Sciatic nerve (tissue), 2 donors: ENCODE measurements at regions not wholly inside any gene's neighbourhood (a gene's known extent, or its start where the extent isn't known, plus 50 kb on each side); places are given as distances from the start of the nearest gene placed in this dataset.

Experiments used
- ATAC-seq: fragments of 200-7000 bp; cut with Tn5 transposase; one replicate; pipeline ENCODE4 v1.9.1; 2020; ENCODE audit warnings: mild to moderate bottlenecking, moderate library complexity
- DNase-seq: peaks from one replicate; pipeline ENCODE4 v3.0.0-alpha.2; 2020; ENCODE audit warnings: low spot score
- intact Hi-C: fragments of 100-400 bp; cut with DNase I; formaldehyde crosslinking; loops from one replicate; pipeline ENCODE4 v1.14.2; 2022
- donor health status: DM: no; HTN: no; CAD: no.
- donor health status: DM: no; HTN: no; CAD: no.

- ATAC-seq (no peak), DNase-seq (no peak)
- intact Hi-C loops, result no loop called here
These were observed 487.9 kb upstream of the LRRC4C start for GRCh38 chr11:41947392-41947791.

DNA sequence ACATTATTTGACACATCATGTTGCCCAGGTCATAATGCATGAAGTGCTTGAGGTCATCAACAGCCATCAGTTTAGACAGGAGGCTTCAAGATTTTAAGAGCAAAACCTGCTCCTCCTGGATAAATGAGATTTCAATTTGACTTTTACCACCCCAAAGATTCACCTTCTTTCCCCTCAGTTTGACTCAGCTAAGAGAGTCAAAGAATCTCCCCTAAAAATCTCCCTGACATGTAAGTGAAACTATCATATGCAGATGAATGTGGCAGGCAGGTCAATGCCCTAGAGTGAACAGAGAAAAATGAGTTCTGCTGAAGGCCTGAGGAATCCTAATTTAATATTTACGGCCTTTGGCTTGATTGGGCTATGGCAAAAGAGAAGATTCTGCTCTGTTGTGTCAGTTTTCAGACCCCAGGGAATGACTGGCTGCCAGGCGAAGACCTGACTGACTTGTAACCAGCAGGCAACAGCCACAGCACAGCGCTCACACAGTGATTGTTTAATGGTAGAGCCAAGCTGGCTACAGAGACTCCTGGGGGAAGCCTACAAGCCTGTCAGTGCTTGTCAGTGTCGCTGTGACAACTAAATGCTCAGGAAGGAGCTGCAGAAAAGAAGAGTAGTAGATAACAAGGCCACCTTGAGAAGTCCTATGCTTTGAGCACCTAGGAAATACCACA is 491.2 kb upstream of the LRRC4C start:
- ATAC-seq (no peak), DNase-seq (no peak)
- intact Hi-C loops, result no loop called here

DNA sequence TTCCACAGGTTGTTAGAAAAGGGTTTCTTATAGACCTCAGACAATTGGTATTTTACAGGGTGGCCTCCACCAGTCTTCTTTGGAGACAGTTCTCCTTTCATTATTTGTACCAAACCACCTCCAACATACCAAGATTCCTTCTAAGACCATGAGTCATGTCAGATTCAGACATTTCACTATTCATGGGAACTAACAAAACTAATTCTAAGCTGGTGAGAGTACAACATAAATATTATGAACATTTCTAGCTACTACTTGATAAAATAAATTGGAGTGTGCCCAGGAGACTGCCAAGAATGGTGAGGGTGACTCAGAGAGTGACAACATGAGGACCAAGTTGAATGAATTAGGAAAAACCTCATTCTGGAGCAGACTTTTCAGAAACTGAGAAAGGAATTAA is 494.6 kb upstream of the LRRC4C start:
- intact Hi-C loops, result no loop called here
- DNase-seq (no peak), ATAC-seq (no peak)

- no peak for ATAC-seq
- intact Hi-C loops, result no loop called here
These were observed 495.6 kb upstream of the LRRC4C start for GRCh38 chr11:41955066-41955465.

DNA sequence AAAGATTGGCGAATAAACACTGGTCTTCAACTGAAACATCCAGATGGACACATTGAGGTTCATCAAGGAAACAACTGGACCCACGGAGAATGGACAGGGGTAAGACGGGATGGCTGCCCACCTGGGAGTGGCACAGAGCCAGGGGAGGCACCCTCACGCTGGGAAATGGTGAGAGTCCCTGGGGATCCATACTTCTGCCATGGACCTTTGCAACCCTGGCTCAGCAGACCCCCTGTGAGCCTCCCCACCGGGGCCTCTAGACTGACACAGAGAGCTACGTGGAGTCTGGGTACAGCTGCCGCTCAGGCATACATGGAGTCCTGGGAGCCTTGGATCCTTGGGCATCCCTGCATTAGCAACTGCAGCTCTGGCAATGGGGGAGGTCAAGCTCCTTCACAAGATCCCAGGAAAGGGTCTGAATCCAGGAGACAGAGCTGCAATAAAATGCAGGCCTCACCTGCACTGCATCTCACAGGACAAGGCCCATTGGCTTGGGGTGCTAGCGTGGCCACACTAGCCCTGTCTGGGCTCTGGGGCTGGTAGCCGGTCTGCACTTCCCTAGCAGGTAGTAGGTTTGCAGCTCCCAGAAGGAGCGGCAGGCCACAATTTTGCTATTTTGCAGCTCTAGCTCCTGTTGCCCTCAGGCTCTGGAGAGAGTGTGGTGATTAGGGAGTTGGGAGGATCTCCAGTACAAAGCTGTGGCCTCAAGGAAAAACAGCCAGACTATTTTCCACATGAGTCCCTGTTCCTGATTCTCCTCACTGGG is 496.4 kb upstream of the LRRC4C start:
- DNase-seq, result no peak

More at GRCh38 chr11:41955066-41955465, 495.6 kb upstream of the LRRC4C start:
- DNase-seq, result no peak

GRCh38 chr11:41963406-41963805 is 504.0 kb upstream of the LRRC4C start:
- intact Hi-C loops, result no loop called here
- DNase-seq, result no peak
- no peak for ATAC-seq

More for the DNA sequence above, 496.4 kb upstream of the LRRC4C start:
- intact Hi-C loops, result no loop called here
- no peak for ATAC-seq

DNA sequence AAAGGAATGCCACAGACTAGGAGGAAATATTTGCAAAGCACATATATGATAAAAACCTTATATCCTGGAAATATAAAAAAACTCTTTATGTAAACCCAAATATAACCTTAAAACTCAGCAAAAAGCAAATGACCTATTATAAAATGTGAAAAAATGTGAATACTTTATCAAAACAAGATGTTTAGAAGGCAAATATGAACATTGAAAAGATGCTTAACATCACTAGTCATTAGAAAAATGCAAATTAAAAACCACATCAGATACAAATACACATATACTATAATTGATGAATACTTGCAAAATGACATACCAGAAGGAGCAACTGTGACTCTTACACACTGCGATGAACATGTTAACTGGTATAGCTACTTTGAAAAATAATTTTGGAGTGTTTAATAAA is 511.2 kb upstream of the LRRC4C start:
- DNase-seq (no peak), ATAC-seq (no peak)
- intact Hi-C loops, result no loop called here

DNA sequence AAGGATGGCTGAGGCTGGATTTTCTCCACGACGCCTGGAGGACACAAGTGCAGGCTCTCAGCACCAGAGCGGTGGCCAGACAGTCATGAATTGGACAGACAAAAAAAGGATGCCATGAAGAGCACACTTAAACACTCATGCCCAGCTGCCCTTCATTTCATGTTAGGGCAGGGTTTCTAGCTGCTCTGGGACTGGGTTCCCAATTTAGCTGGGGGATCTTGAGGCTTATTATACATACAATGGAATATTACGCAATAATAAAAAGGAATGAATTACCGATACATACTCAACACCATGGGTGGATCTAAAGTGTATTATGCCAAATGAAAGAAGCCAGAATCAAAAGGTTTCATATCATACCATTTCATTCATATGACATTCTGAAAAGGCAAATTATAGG is 512.1 kb upstream of the LRRC4C start:
- ATAC-seq, result no peak

DNA sequence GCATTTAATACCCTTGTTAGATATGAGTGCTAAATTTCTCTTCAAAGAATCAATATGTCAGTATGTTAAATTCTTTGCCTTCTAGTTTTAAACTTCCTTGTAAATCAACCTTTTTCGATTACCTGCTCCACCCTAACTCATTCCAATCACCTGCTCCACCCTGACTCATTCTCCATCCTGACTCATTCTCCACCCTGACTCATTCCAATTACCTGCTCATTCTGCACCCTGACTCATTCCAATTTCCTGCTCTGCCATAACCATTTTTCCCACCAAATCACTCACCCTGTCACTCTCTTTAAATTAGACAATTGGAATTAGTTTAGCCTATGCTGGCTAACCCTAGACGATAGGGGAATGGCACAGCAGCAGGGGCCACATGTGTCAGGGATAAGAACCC is 519.5 kb upstream of the LRRC4C start:
- DNase-seq (no peak), ATAC-seq (no peak)
- intact Hi-C loops, result no loop called here

More for the DNA sequence above, 512.1 kb upstream of the LRRC4C start:
- intact Hi-C loops, result no loop called here
- no peak for DNase-seq

DNA sequence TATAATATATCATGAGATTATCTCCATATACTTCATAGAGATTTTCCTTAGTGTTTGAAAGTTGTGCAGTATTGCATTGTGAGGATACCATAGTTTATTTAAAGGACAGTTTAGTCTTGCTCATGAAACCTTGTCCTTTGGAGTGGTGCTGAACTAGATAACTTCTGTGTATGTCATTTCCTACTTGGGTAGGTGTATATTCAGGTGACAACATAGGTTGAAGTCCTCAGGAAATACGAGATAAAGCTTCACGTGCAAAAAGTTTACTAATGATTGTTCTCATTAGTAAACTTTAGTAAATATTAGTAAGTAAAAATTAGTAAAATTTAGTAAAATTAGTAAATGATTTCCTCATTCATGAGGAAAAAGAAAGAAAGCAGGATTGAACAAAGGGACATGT is 521.3 kb upstream of the LRRC4C start:
- ATAC-seq, result no peak
- no peak for DNase-seq
- intact Hi-C loops, result no loop called here

- ATAC-seq (no peak), DNase-seq (no peak)
- intact Hi-C loops, result no loop called here
These were observed 522.8 kb upstream of the LRRC4C start for GRCh38 chr11:41982276-41982675.

DNA sequence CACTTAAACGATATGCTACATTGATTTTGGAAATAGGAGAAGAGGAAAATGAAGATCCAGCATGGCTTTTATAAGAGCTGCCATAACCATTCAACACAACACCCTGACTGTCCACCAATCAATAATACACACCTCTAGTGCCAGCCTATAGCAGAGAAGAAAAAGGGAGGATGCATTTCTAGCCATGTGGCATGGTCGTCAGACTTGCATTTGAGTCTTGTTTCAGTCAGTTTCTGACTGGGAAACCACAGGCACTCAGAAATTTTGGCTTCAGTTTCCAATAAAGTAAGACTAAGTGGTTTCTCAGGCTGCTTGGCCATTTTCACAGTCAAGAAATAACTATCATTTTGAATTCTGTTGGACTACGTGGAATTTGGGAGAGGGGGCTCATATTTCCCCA is 523.5 kb upstream of the LRRC4C start:
- ATAC-seq (no peak), DNase-seq (no peak)
- intact Hi-C loops, result no loop called here

DNA sequence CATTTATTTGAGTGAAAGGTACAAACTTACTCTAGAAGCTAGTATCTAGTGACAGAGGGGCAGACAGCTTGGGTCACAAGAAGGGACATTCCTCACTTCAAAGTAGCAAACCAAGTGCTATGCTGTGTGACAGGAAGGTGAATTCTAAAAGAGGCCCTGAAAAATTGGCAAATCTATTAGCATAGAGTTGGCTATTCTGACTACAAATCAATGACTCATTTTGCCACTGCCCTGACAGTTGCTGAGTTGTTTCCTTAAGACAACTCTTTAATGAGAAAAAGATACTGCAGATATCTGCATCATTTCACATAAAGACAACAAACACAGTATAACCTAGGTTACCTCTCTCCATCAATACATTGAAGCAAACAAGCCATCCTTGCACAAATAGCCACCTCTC is 524.0 kb upstream of the LRRC4C start:
- intact Hi-C loops, result no loop called here
- ATAC-seq (no peak), DNase-seq (no peak)

- intact Hi-C loops, result no loop called here
- DNase-seq (no peak), ATAC-seq (no peak)
These were observed 524.6 kb upstream of the LRRC4C start for GRCh38 chr11:41984023-41984422.

DNA sequence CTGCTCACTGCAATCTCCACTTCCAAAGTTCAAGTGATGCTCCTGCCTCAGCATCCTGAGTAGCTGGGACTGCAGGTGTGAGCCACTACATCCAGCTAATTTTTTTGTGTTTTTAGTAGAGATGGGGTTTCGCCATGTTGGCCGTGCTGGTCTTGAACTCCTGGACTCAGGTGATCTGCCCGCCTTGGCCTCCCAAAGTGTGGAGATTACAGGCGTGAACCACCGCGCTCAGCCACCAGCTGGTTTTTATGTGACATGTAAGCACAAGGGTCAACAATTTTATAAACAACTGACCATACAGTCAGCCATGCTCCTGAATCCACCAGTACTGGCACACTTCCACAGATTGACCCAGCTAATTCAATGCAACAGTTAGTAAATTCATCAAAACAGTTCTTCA is 526.3 kb upstream of the LRRC4C start:
- intact Hi-C loops, result no loop called here
- no peak for ATAC-seq
- no peak for DNase-seq

GRCh38 chr11:41988951-41989572 is 529.6 kb upstream of the LRRC4C start:
- no peak for DNase-seq
- intact Hi-C loops, result no loop called here
- no peak for ATAC-seq

DNA sequence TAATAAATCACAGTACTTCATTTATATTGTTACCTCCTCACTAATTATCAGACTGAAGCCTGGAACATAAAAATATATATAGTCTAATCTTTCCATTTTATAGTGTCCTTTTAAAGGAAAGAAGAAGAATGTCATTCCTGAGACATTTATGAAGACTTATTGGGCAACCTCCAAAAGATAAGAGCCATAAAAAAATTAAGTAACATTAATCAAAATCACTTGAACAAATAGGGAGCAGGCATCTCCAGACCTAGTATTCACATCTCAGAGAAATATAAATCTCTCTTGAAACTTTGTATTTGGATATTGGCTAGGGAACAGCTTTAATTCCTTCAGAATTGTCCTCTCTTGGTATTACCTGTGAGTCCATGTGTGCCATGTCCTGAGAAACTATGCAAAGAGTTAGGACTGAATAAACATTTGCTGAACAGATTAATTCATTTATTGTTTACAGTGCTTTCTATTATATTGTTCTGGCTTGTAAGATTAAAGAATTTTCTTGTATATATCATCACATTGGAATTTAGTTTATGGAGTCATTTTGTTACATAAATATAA is 530.5 kb upstream of the LRRC4C start:
- DNase-seq (no peak), ATAC-seq (no peak)
- intact Hi-C loops, result no loop called here

DNA sequence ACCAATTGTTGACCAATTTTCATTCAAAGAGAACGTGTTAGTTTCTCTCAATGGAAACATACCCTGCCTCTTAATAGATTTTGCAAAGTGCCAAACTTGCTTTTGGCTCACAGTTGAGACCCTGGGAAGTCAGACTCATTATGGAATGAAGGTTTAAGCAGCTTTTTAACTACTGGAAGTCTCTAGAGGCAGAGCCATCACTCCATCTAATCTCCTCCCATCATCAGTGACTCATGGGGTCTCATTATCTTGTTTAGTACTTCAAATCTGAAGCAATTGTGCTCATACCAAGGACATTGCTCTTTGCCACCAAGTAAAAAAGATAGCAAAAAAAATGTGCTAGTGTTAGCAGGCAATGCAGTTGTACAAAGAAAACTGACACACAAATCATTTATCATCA is 537.1 kb upstream of the LRRC4C start:
- DNase-seq (no peak), ATAC-seq (no peak)
- intact Hi-C loops, result no loop called here

- ATAC-seq (no peak), DNase-seq (no peak)
- intact Hi-C loops, result no loop called here
These were observed 538.5 kb upstream of the LRRC4C start for GRCh38 chr11:41997844-41998401.

DNA sequence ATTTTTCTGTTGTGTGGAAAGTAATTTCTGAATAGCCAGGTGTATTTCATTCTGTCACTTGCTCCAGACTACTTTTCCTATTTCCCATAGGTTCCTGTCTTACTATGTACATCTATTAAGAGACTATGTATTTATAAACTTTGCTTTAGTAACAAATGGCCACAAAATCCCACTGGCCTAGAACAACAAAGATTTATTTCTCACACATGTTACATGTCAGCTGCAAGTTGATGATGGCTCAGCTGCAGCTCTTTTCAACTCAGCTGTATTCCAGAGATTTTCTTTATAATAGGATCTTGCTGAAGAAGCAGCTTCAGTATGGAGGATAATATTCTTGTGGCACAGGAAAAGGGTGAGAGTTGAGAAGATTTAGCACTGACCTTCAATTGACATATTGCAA is 539.6 kb upstream of the LRRC4C start:
- ATAC-seq (no peak), DNase-seq (no peak)
- intact Hi-C loops, result no loop called here
